ENCODE measurements at regions not wholly inside any gene's neighbourhood (a gene's known extent, or its start where the extent isn't known, plus 50 kb on each side); places are given as distances from the start of the nearest gene placed in this dataset.

DNA sequence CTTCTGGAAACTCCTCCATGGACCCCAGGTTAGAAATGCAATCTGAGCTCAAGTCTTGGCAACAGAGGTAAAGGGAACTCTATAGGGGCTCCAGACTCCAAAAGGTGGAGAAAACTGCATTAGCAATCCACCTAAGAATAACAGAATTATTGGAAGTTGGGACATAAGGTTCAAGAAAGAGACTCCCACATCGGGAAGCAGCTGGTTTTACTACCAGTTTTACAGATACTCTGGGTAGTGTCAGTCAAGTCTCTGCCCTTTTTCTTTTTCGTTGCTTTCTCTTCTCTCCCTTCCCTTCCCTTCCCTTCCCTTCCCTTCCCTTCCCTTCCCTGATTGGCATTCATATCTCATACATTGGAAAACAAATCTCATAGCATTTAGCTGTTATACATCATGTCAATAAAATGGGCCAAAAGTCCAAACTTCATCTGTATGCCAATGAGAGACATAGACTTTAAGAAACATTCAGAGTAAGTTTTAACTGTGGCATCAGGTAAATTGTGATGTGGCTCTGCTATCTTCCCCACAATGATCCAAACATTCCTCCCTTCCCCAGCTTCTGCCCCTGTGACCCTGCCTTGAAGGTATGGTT is 166.7 kb downstream of the KCNE4 start:
- Mint-ChIP-seq H3K4me1 (no peaks in the 10 kb centered on the region), H3K9me3 (peaks cover 0 to 3% (median 0%) of the 10 kb centered on the region in 8 donors), H3K4me3 (no peak overlapping the region), H3K27ac (no peak overlapping the region), H3K36me3 (no peaks in the 10 kb centered on the region), H3K27me3 (peaks cover 0 to 4% of the 10 kb centered on the region in 2 donors)
- Histone ChIP-seq H3K4me1 (ENCODE audit: insufficient read depth, low read length) (no peaks in the 10 kb centered on the region), H3K27ac (ENCODE audit: low read depth, low read length) (no peak overlapping the region), H3K36me3 (ENCODE audit: insufficient read depth, low read length) (no peaks in the 10 kb centered on the region), H3K27me3 (ENCODE audit: insufficient read depth, low read length) (no peaks in the 10 kb centered on the region), H3K9me3 (ENCODE audit: control insufficient read depth in 1 of 2, low read length in 2 of 2) (no peaks in the 10 kb centered on the region), H3K4me3 (ENCODE audit: low read length in 2 of 2) (no peak overlapping the region)
- intact Hi-C loops (cut with micrococcal nuclease) = no loop called here
- POLR2A ChIA-PET (ENCODE audit: partially characterized antibody) = no interaction called here
- CTCF ChIA-PET (ENCODE audit: partially characterized antibody) = no interaction called here
- no peak for DNase-seq

GRCh38 chr2:223219872-223220657 is 168.1 kb downstream of the KCNE4 start:
- Histone ChIP-seq H3K27me3 (ENCODE audit: insufficient read depth, low read length) (no peaks in the 10 kb centered on the region), H3K36me3 (ENCODE audit: insufficient read depth, low read length) (no peaks in the 10 kb centered on the region), H3K4me3 (ENCODE audit: low read length in 2 of 2) (no peak overlapping the region), H3K27ac (ENCODE audit: low read depth, low read length) (no peak overlapping the region), H3K9me3 (ENCODE audit: control insufficient read depth in 1 of 2, low read length in 2 of 2) (no peaks in the 10 kb centered on the region), H3K4me1 (ENCODE audit: insufficient read depth, low read length) (no peaks in the 10 kb centered on the region)
- DNase-seq = no peak
- intact Hi-C loops (cut with micrococcal nuclease) = no loop called here
- Mint-ChIP-seq H3K4me3 (no peak overlapping the region), H3K36me3 (no peaks in the 10 kb centered on the region), H3K27me3 (peaks cover 0 to 4% of the 10 kb centered on the region in 2 donors), H3K4me1 (no peaks in the 10 kb centered on the region), H3K9me3 (peaks cover 0 to 3% (median 0%) of the 10 kb centered on the region in 8 donors), H3K27ac (peak overlapping the region in 1 of 7 donors; percentile 37)
- ChIA-PET POLR2A (ENCODE audit: partially characterized antibody) (no interaction called here), CTCF (ENCODE audit: partially characterized antibody) (interaction anchor here (0.7 kb wide), 1 partner anchor 21 kb away, joined by 3 read pairs; no protein-coding TSS in a partner anchor)

- peaks cover 0 to 2% of the 10 kb centered on the region in 2 donors for H3K27me3 Mint-ChIP-seq
- no peak for DNase-seq
- Histone ChIP-seq H3K4me3 (ENCODE audit: low read length in 2 of 2) (no peak overlapping the region), H3K4me1 (ENCODE audit: insufficient read depth, low read length) (no peaks in the 10 kb centered on the region), H3K27me3 (ENCODE audit: insufficient read depth, low read length) (no peaks in the 10 kb centered on the region), H3K27ac (ENCODE audit: low read depth, low read length) (no peak overlapping the region), H3K36me3 (ENCODE audit: insufficient read depth, low read length) (no peaks in the 10 kb centered on the region), H3K9me3 (ENCODE audit: control insufficient read depth in 1 of 2, low read length in 2 of 2) (no peaks in the 10 kb centered on the region)
- no peak overlapping the region for H3K4me3 Mint-ChIP-seq
- H3K27ac Mint-ChIP-seq = no peak overlapping the region
- H3K9me3 Mint-ChIP-seq = peaks cover 0 to 2% (median 0%) of the 10 kb centered on the region in 8 donors
- ChIA-PET POLR2A (ENCODE audit: partially characterized antibody) (no interaction called here), CTCF (ENCODE audit: partially characterized antibody) (no interaction called here)
- H3K36me3 Mint-ChIP-seq = no peaks in the 10 kb centered on the region
- H3K4me1 Mint-ChIP-seq = no peaks in the 10 kb centered on the region
- intact Hi-C loops (cut with micrococcal nuclease) = no loop called here
These were observed 168.6 kb downstream of the KCNE4 start for GRCh38 chr2:223220658-223220925.

DNA sequence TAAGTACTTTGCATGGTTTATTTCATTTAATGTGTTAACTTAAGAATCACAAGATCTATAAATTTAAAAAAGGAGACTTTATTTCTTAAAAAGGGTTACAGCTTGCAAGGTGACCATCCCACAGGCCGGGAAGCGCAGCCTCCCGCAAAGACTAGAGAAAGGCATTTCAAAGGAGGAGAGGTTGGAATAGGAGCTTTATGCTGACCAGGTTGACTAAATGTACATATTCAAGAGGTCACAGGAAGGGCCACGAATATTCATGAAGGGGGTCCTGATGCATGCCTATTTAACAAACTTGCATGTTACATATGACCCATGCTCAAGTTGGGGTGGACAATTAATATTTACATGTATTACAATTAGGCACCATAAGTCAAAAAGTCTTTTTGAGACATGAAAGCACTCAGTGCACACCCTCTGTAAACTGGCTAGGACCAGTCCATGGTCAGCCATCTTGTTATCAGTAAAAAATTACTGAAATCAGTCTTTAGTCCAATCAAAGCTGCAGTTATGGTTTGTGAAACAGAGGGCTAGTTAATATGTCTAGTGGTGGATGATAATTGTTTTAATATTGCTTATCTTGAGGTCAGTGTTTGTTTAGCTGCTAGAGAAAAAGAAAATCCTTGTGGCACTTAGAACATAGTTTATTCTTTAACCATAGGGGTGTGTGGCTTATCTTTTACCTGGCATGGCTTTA is 169.3 kb downstream of the KCNE4 start:
- H3K27ac ChIP-seq (ENCODE audit: low read depth, low read length) = no peak overlapping the region
- Mint-ChIP-seq H3K4me3 (no peak overlapping the region), H3K27me3 (peaks cover 0 to 2% of the 10 kb centered on the region in 2 donors), H3K4me1 (no peaks in the 10 kb centered on the region), H3K9me3 (peaks cover 0 to 2% (median under 1%) of the 10 kb centered on the region in 8 donors), H3K27ac (no peak overlapping the region), H3K36me3 (no peaks in the 10 kb centered on the region)
- no peaks in the 10 kb centered on the region for H3K9me3 ChIP-seq (ENCODE audit: control insufficient read depth in 1 of 2, low read length in 2 of 2)
- DNase-seq = no peak
- CTCF ChIA-PET (ENCODE audit: partially characterized antibody) = no interaction called here
- H3K4me3 ChIP-seq (ENCODE audit: low read length in 2 of 2) = no peak overlapping the region
- H3K27me3 ChIP-seq (ENCODE audit: insufficient read depth, low read length) = no peaks in the 10 kb centered on the region
- intact Hi-C loops (cut with micrococcal nuclease) = no loop called here
- POLR2A ChIA-PET (ENCODE audit: partially characterized antibody) = no interaction called here
- H3K36me3 ChIP-seq (ENCODE audit: insufficient read depth, low read length) = no peaks in the 10 kb centered on the region
- no peaks in the 10 kb centered on the region for H3K4me1 ChIP-seq (ENCODE audit: insufficient read depth, low read length)

GRCh38 chr2:223222397-223222796 is 170.4 kb downstream of the KCNE4 start:
- Mint-ChIP-seq H3K4me1 (no peaks in the 10 kb centered on the region), H3K27me3 (peaks cover 0 to 2% of the 10 kb centered on the region in 2 donors), H3K9me3 (peaks cover 0 to 4% (median under 1%) of the 10 kb centered on the region in 8 donors), H3K36me3 (no peaks in the 10 kb centered on the region), H3K27ac (no peak overlapping the region), H3K4me3 (no peak overlapping the region)
- no peaks in the 10 kb centered on the region for H3K4me1 ChIP-seq (ENCODE audit: insufficient read depth, low read length)
- no peaks in the 10 kb centered on the region for H3K27me3 ChIP-seq (ENCODE audit: insufficient read depth, low read length)
- no peaks in the 10 kb centered on the region for H3K36me3 ChIP-seq (ENCODE audit: insufficient read depth, low read length)
- no peak overlapping the region for H3K27ac ChIP-seq (ENCODE audit: low read depth, low read length)
- H3K9me3 ChIP-seq (ENCODE audit: control insufficient read depth in 1 of 2, low read length in 2 of 2) = no peaks in the 10 kb centered on the region
- CTCF ChIA-PET (ENCODE audit: partially characterized antibody) = no interaction called here
- POLR2A ChIA-PET (ENCODE audit: partially characterized antibody) = no interaction called here
- H3K4me3 ChIP-seq (ENCODE audit: low read length in 2 of 2) = no peak overlapping the region
- intact Hi-C loops (cut with micrococcal nuclease) = no loop called here
- no peak for DNase-seq

DNA sequence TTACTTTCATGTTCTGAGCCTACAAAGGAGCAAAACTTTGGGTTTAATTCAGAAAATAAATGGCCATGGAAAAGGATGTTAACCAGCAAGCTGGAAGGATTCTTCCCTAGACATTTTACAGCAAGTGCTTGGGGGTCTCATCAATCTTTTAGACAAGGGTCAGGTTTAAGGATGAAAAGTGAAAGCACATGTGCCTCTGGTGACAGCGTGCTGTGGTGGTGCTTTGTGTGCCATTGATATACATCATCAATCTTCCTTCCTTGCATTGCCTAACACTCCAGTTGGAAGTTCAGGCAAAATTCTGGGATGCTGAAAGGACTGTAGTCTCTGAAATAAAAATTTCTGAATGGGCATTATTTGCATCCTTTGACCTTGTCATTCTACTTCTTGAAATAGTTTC is 171.2 kb downstream of the KCNE4 start:
- no peaks in the 10 kb centered on the region for H3K36me3 ChIP-seq (ENCODE audit: insufficient read depth, low read length)
- no peak for DNase-seq
- H3K4me3 Mint-ChIP-seq = no peak overlapping the region
- H3K36me3 Mint-ChIP-seq = no peaks in the 10 kb centered on the region
- H3K9me3 Mint-ChIP-seq = peaks cover 0 to 4% (median under 1%) of the 10 kb centered on the region in 8 donors
- H3K27me3 ChIP-seq (ENCODE audit: insufficient read depth, low read length) = no peaks in the 10 kb centered on the region
- H3K27ac Mint-ChIP-seq = no peak overlapping the region
- POLR2A ChIA-PET (ENCODE audit: partially characterized antibody) = no interaction called here
- H3K4me3 ChIP-seq (ENCODE audit: low read length in 2 of 2) = no peak overlapping the region
- no peaks in the 10 kb centered on the region for H3K4me1 ChIP-seq (ENCODE audit: insufficient read depth, low read length)
- intact Hi-C loops (cut with micrococcal nuclease) = no loop called here
- no peaks in the 10 kb centered on the region for H3K9me3 ChIP-seq (ENCODE audit: control insufficient read depth in 1 of 2, low read length in 2 of 2)
- H3K4me1 Mint-ChIP-seq = no peaks in the 10 kb centered on the region
- H3K27me3 Mint-ChIP-seq = peaks cover 0 to 2% of the 10 kb centered on the region in 2 donors
- H3K27ac ChIP-seq (ENCODE audit: low read depth, low read length) = no peak overlapping the region
- CTCF ChIA-PET (ENCODE audit: partially characterized antibody) = no interaction called here

GRCh38 chr2:223225266-223225665 is 173.3 kb downstream of the KCNE4 start:
- H3K27ac ChIP-seq (ENCODE audit: low read depth, low read length) = no peak overlapping the region
- Mint-ChIP-seq H3K4me3 (no peak overlapping the region), H3K27me3 (no peaks in the 10 kb centered on the region), H3K27ac (no peak overlapping the region), H3K4me1 (no peaks in the 10 kb centered on the region), H3K36me3 (no peaks in the 10 kb centered on the region), H3K9me3 (peaks cover 0 to 4% (median 0%) of the 10 kb centered on the region in 8 donors)
- DNase-seq = no peak
- H3K36me3 ChIP-seq (ENCODE audit: insufficient read depth, low read length) = no peaks in the 10 kb centered on the region
- no peak overlapping the region for H3K4me3 ChIP-seq (ENCODE audit: low read length in 2 of 2)
- ChIA-PET CTCF (ENCODE audit: partially characterized antibody) (no interaction called here), POLR2A (ENCODE audit: partially characterized antibody) (no interaction called here)
- no peaks in the 10 kb centered on the region for H3K9me3 ChIP-seq (ENCODE audit: control insufficient read depth in 1 of 2, low read length in 2 of 2)
- intact Hi-C loops (cut with micrococcal nuclease) = no loop called here
- H3K4me1 ChIP-seq (ENCODE audit: insufficient read depth, low read length) = no peaks in the 10 kb centered on the region
- no peaks in the 10 kb centered on the region for H3K27me3 ChIP-seq (ENCODE audit: insufficient read depth, low read length)
